Ectodermal cell (in vitro differentiated cells): ENCODE measurements at regions not wholly inside any gene's neighbourhood (a gene's known extent, or its start where the extent isn't known, plus 50 kb on each side); places are given as distances from the start of the nearest gene placed in this dataset.

Experiments
- H3K27ac ChIP-seq: 2 replicates; pipeline ENCODE4 v1.7.0; 2013; ENCODE audit warnings: mild to moderate bottlenecking, low read depth, low read length; ENCODE audit not compliant: insufficient read depth, poor library complexity, severe bottlenecking
- H3K27me3 ChIP-seq: 2 replicates; pipeline ENCODE4 v1.7.0; 2013; ENCODE audit warnings: mild to moderate bottlenecking, low read length; ENCODE audit not compliant: insufficient read depth, control insufficient read depth, poor library complexity, severe bottlenecking
- H3K36me3 ChIP-seq: one replicate; pipeline ENCODE4 v1.7.0; 2013; ENCODE audit warnings: low read length; ENCODE audit not compliant: control insufficient read depth, insufficient read depth
- H3K4me1 ChIP-seq: one replicate; pipeline ENCODE4 v1.7.0; 2013; ENCODE audit warnings: low read length; ENCODE audit not compliant: control insufficient read depth, insufficient read depth
- H3K4me3 ChIP-seq: 2 replicates; pipeline ENCODE4 v1.7.0; 2013; ENCODE audit warnings: low read depth, low read length, control low read depth; ENCODE audit not compliant: insufficient read depth
- H3K9me3 ChIP-seq: 2 replicates; pipeline ENCODE4 v1.7.0; 2013; ENCODE audit warnings: mild to moderate bottlenecking, low read length, moderate library complexity; ENCODE audit not compliant: control insufficient read depth
- WGBS, 2 experiments: methylation state at CpG; one replicate each; pipeline ENCODE4 v1.1.7; 2013; ENCODE audit warnings: missing lambda C conversion rate in 2 of 2; 5-methylcytosine and 5-hydroxymethylcytosine counted together

DNA sequence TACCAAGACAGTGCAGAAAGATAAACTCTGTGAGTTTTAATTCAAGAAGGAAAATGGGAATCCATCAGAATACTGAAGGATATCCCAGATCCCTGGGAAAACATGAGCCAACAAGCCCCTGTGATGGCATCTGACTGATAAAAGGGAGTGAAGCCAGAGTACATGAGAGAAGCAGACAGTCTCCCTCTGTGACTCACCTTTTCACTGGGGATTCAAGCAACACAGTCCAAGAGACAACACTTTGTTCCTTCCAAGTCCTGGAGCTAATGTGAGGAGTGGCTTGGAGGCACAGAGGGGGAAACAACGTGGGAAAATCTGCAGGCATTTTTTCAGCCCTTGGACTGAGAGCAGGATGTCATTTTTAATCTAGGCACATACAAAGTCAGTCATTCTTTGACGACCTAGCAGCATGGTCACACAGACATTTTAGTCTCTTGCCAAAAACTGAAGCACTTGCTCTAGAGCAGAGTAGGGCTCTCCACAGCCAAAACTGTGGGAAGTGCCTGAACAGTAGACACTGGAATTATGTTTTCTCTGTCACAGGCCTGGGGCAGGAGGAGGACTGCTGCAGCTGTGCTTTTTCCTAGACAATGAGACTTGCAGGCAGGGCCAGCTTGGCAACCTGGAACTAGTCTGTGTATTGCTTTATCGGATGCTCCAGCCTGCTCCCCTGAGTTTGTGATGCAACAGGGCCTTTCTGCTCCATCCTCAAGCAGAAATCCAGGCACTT is 465.0 kb upstream of the GJE1 start:
- H3K9me3 ChIP-seq, result no peaks in the 10 kb centered on the region
- H3K36me3 ChIP-seq, result no peaks in the 10 kb centered on the region
- no peaks in the 10 kb centered on the region for H3K27me3 ChIP-seq
- no peak overlapping the region for H3K27ac ChIP-seq
- H3K4me3 ChIP-seq, result no peak overlapping the region
- no peaks in the 10 kb centered on the region for H3K4me1 ChIP-seq
- 78 to 82% methylated on average over 3 of the region's 3 CpGs for WGBS, 2 experiments

DNA sequence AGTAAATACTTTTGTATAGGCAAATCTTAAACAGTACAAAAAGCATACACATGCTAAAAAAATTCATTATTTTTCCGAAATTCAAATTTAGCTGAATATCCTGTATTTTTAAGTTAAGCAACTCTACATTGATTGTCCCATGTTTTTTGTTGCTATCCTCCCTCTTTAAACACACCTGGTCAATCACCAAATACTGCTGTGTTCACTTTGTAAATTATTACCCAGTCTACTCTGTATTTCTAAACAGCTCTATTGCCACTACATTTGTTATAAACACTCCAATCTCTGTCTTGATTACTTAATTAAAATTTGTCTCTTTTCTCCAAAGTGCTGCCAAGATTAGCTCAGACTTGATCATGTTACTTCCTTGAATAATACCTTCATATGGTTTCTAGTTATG is 466.5 kb upstream of the GJE1 start:
- 92 to 93% methylated on average over 1 of the region's 1 CpG for WGBS, 2 experiments
- no peaks in the 10 kb centered on the region for H3K9me3 ChIP-seq

DNA sequence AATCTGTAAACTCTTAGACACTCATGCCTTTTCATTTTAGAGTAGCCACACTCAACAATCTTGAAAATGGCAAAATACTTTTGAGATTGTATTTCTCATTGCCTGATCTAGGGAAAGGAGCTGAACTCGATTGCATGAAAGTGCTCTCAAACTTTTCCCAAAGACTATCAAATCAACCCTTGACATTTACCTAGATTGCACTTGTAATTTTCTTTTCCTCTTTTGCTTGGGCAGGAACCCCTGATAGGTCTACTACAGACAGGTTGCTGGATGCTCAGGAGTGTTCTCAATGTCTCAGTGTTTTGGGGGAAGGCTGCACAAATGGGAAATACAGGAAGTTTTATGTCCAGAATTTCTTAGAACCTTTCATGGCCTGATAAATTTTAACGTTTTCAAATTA is 468.0 kb upstream of the GJE1 start:
- Histone ChIP-seq H3K27ac (no peak overlapping the region), H3K9me3 (no peaks in the 10 kb centered on the region), H3K4me1 (no peaks in the 10 kb centered on the region), H3K36me3 (no peaks in the 10 kb centered on the region), H3K4me3 (no peak overlapping the region), H3K27me3 (no peaks in the 10 kb centered on the region)
- 94 to 100% methylated on average over 2 of the region's 2 CpGs for WGBS, 2 experiments

More for the DNA sequence above, 466.5 kb upstream of the GJE1 start:
- Histone ChIP-seq H3K27me3 (no peaks in the 10 kb centered on the region), H3K4me3 (no peak overlapping the region), H3K36me3 (no peaks in the 10 kb centered on the region), H3K27ac (no peak overlapping the region), H3K4me1 (no peaks in the 10 kb centered on the region)

DNA sequence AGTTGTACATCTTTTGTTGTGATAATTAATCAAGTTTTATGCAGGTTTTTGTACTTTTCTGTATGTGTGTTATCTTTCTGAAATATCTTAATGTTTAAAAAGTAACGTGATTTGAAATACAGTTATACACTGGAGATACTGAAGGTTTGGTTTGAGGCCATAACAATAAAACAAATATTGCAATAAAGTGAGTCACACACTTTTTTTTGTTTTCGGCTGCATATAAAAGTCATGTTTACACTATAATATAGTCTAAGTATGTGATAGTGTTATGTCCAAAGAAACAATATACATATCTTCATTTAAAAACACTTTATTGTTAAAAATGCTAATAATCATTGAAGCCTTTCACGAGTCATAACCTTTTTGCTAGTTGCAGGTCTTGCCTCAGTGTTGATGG is 473.1 kb upstream of the GJE1 start:
- Histone ChIP-seq H3K36me3 (no peaks in the 10 kb centered on the region), H3K9me3 (no peaks in the 10 kb centered on the region), H3K4me1 (no peaks in the 10 kb centered on the region), H3K4me3 (no peak overlapping the region), H3K27ac (no peak overlapping the region), H3K27me3 (no peaks in the 10 kb centered on the region)
- WGBS, 2 experiments, result 85 to 93% methylated on average over 2 of the region's 3 CpGs

DNA sequence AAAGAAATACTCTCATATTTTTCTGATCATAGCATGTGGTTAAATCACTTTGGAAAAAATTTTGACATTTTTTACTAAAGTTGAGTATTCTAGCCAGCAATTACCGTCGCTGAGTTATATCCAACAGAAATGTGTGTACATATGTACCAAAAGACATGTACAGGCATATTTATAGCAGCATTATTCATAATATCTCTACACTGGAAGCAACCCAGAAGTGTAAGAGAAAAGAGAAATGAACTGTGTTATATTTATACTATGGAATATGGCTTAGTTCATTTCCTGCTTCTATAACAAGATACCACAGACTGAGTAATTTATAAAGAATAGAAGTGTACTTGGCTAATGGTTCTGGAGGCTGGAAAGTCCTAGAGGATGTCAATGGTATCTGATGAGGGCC is 474.0 kb upstream of the GJE1 start:
- no peaks in the 10 kb centered on the region for H3K9me3 ChIP-seq
- H3K4me3 ChIP-seq, result no peak overlapping the region
- no peaks in the 10 kb centered on the region for H3K27me3 ChIP-seq
- no peaks in the 10 kb centered on the region for H3K36me3 ChIP-seq
- 90% methylated on average over 2 of the region's 2 CpGs; no CpG with 5 or more reads in 1 of the 2 experiments for WGBS, 2 experiments
- no peak overlapping the region for H3K27ac ChIP-seq
- no peaks in the 10 kb centered on the region for H3K4me1 ChIP-seq

DNA sequence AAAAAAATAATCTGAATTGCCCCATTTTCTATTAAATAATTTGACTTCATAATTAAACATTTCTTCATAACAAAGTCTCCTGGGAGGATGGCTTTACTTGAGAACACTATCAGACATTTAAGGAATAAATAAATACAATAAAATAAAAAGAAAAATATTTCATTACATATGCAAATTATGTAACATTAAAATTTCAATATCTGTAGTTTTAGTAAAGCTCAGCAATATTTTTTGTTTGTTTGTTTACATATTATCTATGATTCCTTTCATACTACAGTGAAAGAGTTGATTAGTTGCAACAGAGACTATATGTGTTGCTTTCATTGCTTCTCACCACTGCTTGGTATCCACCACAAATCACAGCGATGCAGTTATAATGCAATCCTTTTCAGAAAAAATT is 474.9 kb upstream of the GJE1 start:
- Histone ChIP-seq H3K36me3 (no peaks in the 10 kb centered on the region), H3K27ac (no peak overlapping the region), H3K27me3 (no peaks in the 10 kb centered on the region), H3K4me1 (no peaks in the 10 kb centered on the region), H3K9me3 (no peaks in the 10 kb centered on the region), H3K4me3 (no peak overlapping the region)
- 89 to 100% methylated on average over 1 of the region's 1 CpG for WGBS, 2 experiments

DNA sequence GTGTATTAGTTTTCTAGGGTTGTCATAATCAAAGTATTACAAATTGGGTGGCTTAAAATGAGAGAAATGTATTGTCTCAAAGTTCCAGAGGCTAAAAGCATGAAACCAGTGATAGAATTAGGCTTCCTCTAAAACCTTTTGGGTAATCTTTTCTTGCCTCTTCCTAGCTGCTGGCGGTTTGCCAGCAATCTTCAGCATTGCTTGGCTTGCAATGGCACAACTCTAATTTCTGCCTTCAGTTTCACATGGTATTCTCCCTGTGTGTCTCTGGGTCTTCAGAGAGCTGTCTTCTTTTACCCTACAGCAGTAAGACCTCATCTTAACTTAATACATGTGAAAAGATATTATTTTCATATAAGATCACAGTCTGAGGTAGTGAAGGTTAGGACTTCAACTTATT is 479.1 kb upstream of the GJE1 start:
- Histone ChIP-seq H3K27ac (no peak overlapping the region), H3K4me3 (no peak overlapping the region), H3K9me3 (no peaks in the 10 kb centered on the region), H3K27me3 (no peaks in the 10 kb centered on the region), H3K4me1 (no peaks in the 10 kb centered on the region), H3K36me3 (no peaks in the 10 kb centered on the region)
- 95 to 97% methylated on average over 1 of the region's 1 CpG for WGBS, 2 experiments

DNA sequence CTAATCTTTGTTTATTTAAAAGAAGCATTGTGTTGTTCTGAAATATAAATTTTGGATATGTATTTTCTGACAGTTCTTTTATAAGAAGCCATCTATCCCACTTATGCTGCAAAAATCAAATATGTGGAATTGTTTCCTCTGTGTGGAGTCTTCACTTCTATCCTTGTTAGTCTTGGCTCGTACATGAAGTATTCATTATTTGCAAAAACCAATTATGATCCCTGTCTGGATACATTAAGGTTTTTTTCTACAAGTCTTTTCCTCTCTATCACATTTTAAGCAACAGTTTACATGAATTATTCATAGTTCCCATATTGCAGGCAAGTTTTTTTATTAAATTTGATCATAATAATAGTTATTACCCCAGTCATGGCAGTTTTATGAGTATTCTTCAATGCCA is 490.8 kb upstream of the GJE1 start:
- Histone ChIP-seq H3K4me1 (no peaks in the 10 kb centered on the region), H3K27ac (no peak overlapping the region), H3K9me3 (no peaks in the 10 kb centered on the region), H3K27me3 (no peaks in the 10 kb centered on the region), H3K4me3 (no peak overlapping the region), H3K36me3 (no peaks in the 10 kb centered on the region)
- 89 to 90% methylated on average over 1 of the region's 1 CpG for WGBS, 2 experiments

DNA sequence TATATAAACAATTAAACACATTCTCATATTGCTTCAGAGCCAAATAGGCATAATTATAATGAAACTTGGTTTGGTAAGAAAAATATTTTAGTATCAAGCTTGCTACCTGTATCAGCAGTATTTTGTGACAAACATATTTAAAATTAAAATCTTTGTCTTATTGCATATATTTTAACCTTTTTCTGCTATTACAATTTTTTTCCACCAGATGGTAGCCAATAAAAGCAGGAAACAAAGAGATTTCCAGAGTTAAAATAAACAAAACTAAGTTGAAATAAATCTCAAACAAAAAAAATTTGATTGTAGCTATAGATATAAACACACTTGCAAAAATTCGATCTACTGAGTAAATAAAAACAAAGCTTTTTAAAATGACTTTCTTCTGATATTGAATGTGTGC is 491.3 kb upstream of the GJE1 start:
- no peaks in the 10 kb centered on the region for H3K27me3 ChIP-seq
- H3K4me3 ChIP-seq, result no peak overlapping the region
- WGBS, 2 experiments, result no CpG with 5 or more reads among the region's 1 CpG
- no peaks in the 10 kb centered on the region for H3K36me3 ChIP-seq
- no peak overlapping the region for H3K27ac ChIP-seq
- H3K9me3 ChIP-seq, result no peaks in the 10 kb centered on the region
- no peaks in the 10 kb centered on the region for H3K4me1 ChIP-seq

DNA sequence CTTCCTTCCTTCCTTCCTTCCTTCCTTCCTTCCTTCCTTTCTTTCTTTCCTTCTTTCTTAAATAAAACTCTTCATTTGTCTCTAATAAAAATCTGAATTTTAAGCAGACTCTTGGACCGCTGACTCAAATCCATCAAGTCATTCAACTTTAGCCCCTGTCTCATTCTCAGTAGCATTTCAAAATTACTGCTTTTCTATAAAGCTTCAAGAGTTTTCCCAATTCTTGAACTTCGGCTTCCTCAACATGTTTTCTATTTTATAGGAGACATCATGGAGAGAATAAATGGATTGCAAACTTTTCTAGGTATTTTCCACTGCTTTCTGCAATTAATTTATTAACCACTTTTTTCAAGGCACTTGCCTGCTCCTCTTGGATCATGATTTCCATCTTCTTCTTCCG is 497.1 kb upstream of the GJE1 start:
- 91 to 97% methylated on average over 2 to 3 of the region's 3 CpGs for WGBS, 2 experiments
- Histone ChIP-seq H3K4me1 (no peaks in the 10 kb centered on the region), H3K27me3 (no peaks in the 10 kb centered on the region), H3K9me3 (no peaks in the 10 kb centered on the region), H3K4me3 (no peak overlapping the region), H3K36me3 (no peaks in the 10 kb centered on the region), H3K27ac (no peak overlapping the region)

DNA sequence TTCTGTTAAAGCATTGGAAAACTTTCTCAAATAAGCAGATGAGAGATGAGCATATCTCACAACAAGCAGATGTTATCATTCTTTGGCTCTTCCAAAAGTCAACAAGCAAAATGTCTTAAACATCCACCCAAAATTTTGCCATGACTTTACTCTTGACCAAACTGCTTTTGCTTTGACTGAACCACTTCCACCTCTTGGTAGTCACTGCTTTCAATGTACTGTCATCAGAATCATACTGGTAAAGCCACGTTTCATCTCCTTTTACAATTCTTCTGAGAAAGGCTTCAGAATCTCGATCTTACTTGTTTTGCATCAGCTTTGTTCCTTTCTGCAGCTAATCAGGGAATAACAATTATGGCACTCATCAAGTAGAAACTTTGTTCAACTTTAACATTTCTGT is 498.5 kb upstream of the GJE1 start:
- Histone ChIP-seq H3K27ac (no peak overlapping the region), H3K9me3 (no peaks in the 10 kb centered on the region), H3K4me3 (no peak overlapping the region), H3K4me1 (no peaks in the 10 kb centered on the region), H3K27me3 (no peaks in the 10 kb centered on the region), H3K36me3 (no peaks in the 10 kb centered on the region)
- WGBS, 2 experiments, result 90 to 95% methylated on average over 2 of the region's 2 CpGs
